ENCODE measurements at regions not wholly inside any gene's neighbourhood (a gene's known extent, or its start where the extent isn't known, plus 50 kb on each side); places are given as distances from the start of the nearest gene placed in this dataset.
A peak's percentile ranks its signal among the peaks of the same experiment; 100 is the strongest.

DNA sequence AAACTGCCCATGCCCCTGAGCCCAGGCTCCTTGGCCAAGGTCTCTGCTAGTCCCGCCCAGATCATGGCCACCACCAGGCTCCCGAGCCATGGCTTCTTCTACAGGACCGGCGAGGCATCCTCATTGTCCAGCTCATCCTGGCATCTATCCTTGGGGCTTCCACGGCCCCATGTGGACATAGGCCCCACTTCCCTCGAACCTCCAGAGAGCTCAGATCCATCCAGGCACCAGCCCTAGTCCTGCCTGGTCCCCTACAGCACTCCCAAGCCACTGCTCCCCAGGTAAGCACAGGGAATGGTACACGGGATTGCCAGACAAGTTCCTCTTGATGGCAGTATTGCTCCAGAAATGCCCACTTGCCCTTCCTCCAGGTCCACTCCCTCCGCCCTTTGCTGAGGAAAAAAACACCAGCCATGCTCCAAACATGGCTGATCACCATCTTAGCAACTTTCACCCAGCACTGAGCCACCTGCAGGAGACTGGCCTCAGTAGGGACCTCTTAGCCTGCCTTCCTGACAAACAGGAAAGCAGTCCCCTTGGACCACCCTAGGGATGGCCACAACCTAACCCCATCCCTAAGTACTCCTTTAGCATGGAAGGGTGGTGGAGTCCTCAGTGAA lies 272.1 kb upstream of the AGTR2 start (continued):
- TF ChIP-seq GABPB1 (CRISPR knock-in tag; IDR thresholded peaks at IDR 0.05) (peak; percentile 30; the same call in 1 of the 2 replicates), EED (CRISPR knock-in tag; IDR thresholded peaks at IDR 0.05) (no peak), TEAD3 (CRISPR knock-in tag; optimal IDR thresholded peaks at IDR 0.05; ENCODE audit: borderline replicate concordance) (peak; percentile 41), ZNF431 (CRISPR knock-in tag; IDR thresholded peaks at IDR 0.05; ENCODE audit: borderline replicate concordance, low read depth) (no peak), ZNF564 (CRISPR knock-in tag; IDR thresholded peaks at IDR 0.05) (no peak), ATF7-NPFF (CRISPR knock-in tag; IDR thresholded peaks at IDR 0.05; ENCODE audit: low read depth) (no peak), ARNT2 (CRISPR knock-in tag; IDR thresholded peaks at IDR 0.05; ENCODE audit: low read depth) (peak; percentile 28; the same call in 1 of the 2 replicates), MAFG (CRISPR knock-in tag; IDR thresholded peaks at IDR 0.05) (no peak), ZNF746 (CRISPR knock-in tag; IDR thresholded peaks at IDR 0.05) (no peak), HDAC2 (CRISPR knock-in tag; IDR thresholded peaks at IDR 0.05) (no peak; the same call in 1 of the 2 replicates), CBX1 (IDR thresholded peaks at IDR 0.05; ENCODE audit: low read depth) (no peak), ZNF549 (CRISPR knock-in tag; IDR thresholded peaks at IDR 0.05) (no peak), RBFOX2 (IDR thresholded peaks at IDR 0.05; ENCODE audit: low read depth, low read length) (no peak), SATB2 (CRISPR knock-in tag; IDR thresholded peaks at IDR 0.05) (no peak), CENPT (CRISPR knock-in tag; IDR thresholded peaks at IDR 0.05; ENCODE audit: low read depth) (no peak), MYNN (CRISPR knock-in tag; IDR thresholded peaks at IDR 0.05; ENCODE audit: low read depth) (no peak), PHB2 (IDR thresholded peaks at IDR 0.05; ENCODE audit: partially characterized antibody) (no peak), MAF1 (CRISPR knock-in tag; IDR thresholded peaks at IDR 0.05; ENCODE audit: borderline replicate concordance) (no peak), KDM4B (CRISPR knock-in tag; IDR thresholded peaks at IDR 0.05) (no peak), ZNF570 (CRISPR knock-in tag; IDR thresholded peaks at IDR 0.05; ENCODE audit: borderline replicate concordance) (no peak), U2AF1 (optimal IDR thresholded peaks at IDR 0.05; ENCODE audit: low read depth, low read length) (no peak), TBX2 (CRISPR knock-in tag; IDR thresholded peaks at IDR 0.05; ENCODE audit: borderline replicate concordance) (peak; percentile 47; the same call in 1 of the 2 replicates)
- TF ChIP-seq, protein P1, sequence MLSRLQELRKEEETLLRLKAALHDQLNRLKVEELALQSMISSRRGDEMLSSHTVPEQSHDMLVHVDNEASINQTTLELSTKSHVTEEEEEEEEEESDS (CRISPR knock-in tag; IDR thresholded peaks at IDR 0.05; ENCODE audit: borderline replicate concordance) = no peak
- TF ChIP-seq, protein P2, sequence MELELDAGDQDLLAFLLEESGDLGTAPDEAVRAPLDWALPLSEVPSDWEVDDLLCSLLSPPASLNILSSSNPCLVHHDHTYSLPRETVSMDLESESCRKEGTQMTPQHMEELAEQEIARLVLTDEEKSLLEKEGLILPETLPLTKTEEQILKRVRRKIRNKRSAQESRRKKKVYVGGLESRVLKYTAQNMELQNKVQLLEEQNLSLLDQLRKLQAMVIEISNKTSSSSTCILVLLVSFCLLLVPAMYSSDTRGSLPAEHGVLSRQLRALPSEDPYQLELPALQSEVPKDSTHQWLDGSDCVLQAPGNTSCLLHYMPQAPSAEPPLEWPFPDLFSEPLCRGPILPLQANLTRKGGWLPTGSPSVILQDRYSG (CRISPR knock-in tag; IDR thresholded peaks at IDR 0.05) = no peak
- TF ChIP-seq, protein P3, sequence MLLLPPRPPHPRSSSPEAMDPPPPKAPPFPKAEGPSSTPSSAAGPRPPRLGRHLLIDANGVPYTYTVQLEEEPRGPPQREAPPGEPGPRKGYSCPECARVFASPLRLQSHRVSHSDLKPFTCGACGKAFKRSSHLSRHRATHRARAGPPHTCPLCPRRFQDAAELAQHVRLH (CRISPR knock-in tag; IDR thresholded peaks at IDR 0.05; ENCODE audit: borderline replicate concordance, low read depth) = no peak
- TF ChIP-seq, protein P4, sequence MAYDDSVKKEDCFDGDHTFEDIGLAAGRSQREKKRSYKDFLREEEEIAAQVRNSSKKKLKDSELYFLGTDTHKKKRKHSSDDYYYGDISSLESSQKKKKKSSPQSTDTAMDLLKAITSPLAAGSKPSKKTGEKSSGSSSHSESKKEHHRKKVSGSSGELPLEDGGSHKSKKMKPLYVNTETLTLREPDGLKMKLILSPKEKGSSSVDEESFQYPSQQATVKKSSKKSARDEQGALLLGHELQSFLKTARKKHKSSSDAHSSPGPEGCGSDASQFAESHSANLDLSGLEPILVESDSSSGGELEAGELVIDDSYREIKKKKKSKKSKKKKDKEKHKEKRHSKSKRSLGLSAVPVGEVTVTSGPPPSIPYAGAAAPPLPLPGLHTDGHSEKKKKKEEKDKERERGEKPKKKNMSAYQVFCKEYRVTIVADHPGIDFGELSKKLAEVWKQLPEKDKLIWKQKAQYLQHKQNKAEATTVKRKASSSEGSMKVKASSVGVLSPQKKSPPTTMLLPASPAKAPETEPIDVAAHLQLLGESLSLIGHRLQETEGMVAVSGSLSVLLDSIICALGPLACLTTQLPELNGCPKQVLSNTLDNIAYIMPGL (CRISPR knock-in tag; IDR thresholded peaks at IDR 0.05; ENCODE audit: borderline replicate concordance in 1 of 2, low read depth in 1 of 2) = peak in 1 of 2 experiments; percentile 50; a peak in 1 of 4 replicates
- TF ChIP-seq, protein P5, sequence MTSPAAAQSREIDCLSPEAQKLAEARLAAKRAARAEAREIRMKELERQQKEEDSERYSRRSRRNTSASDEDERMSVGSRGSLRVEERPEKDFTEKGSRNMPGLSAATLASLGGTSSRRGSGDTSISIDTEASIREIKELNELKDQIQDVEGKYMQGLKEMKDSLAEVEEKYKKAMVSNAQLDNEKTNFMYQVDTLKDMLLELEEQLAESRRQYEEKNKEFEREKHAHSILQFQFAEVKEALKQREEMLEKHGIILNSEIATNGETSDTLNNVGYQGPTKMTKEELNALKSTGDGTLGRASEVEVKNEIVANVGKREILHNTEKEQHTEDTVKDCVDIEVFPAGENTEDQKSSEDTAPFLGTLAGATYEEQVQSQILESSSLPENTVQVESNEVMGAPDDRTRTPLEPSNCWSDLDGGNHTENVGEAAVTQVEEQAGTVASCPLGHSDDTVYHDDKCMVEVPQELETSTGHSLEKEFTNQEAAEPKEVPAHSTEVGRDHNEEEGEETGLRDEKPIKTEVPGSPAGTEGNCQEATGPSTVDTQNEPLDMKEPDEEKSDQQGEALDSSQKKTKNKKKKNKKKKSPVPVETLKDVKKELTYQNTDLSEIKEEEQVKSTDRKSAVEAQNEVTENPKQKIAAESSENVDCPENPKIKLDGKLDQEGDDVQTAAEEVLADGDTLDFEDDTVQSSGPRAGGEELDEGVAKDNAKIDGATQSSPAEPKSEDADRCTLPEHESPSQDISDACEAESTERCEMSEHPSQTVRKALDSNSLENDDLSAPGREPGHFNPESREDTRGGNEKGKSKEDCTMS (CRISPR knock-in tag; conservative IDR thresholded peaks at IDR 0.05) = no peak
